ENCODE measurements at regions not wholly inside any gene's neighbourhood (a gene's known extent, or its start where the extent isn't known, plus 50 kb on each side); places are given as distances from the start of the nearest gene placed in this dataset.

- H3K4me1 Mint-ChIP-seq: no peaks in the 10 kb centered on the region
These were observed 682.0 kb downstream of the LTN1 start for GRCh38 chr21:28310711-28311110.

GRCh38 chr21:28310171-28310685, 682.4 kb downstream of the LTN1 start:
- Mint-ChIP-seq H3K4me1 (no peaks in the 10 kb centered on the region), H3K9me3 (peaks cover 3 to 16% (median 6%) of the 10 kb centered on the region in 7 donors), H3K36me3 (no peaks in the 10 kb centered on the region), H3K27me3 (ENCODE audit: low read depth in 3 of 3) (peaks cover 0 to 6% (median 0%) of the 10 kb centered on the region in 3 donors), H3K4me3 (no peak overlapping the region), H3K27ac (no peak overlapping the region)
- Histone ChIP-seq H3K9me3 (replicated peaks in 1 of 2; ENCODE audit: control insufficient read depth in 1 of 2, insufficient read depth in 1 of 2, low read length in 2 of 2) (no peaks in the 10 kb centered on the region), H2AFZ (ENCODE audit: insufficient read depth, low read depth, low read length, poor library complexity, severe bottlenecking) (no peak overlapping the region), H3K79me2 (ENCODE audit: insufficient read depth, low read length) (no peaks in the 10 kb centered on the region), H3K4me2 (replicated peaks; ENCODE audit: extremely low read depth, low read length, poor library complexity, severe bottlenecking) (no peak overlapping the region), H3K4me1 (ENCODE audit: control insufficient read depth in 1 of 2, insufficient read depth in 2 of 2, low read length in 2 of 2) (no peaks in the 10 kb centered on the region), H3K36me3 (replicated peaks in 1 of 2; ENCODE audit: control insufficient read depth in 1 of 2, insufficient read depth in 2 of 2, low read length in 2 of 2) (no peaks in the 10 kb centered on the region), H3K27me3 (ENCODE audit: control insufficient read depth in 2 of 2, insufficient read depth in 2 of 2, low read length in 2 of 2) (no peaks in the 10 kb centered on the region), H3K9ac (ENCODE audit: insufficient read depth, low read length, poor library complexity, severe bottlenecking) (no peak overlapping the region), H4K20me1 (ENCODE audit: insufficient read depth, low read length) (no peaks in the 10 kb centered on the region), H3K4me3 (replicated peaks in 1 of 3; ENCODE audit: low read depth in 2 of 3, low read length in 3 of 3) (no peak overlapping the region), H3K27ac (ENCODE audit: low read depth in 1 of 2, low read length in 2 of 2) (no peak overlapping the region)
- no peak for DNase-seq
- intact Hi-C loops (cut with micrococcal nuclease): no loop called here
- no peak for TF ChIP-seq CTCF (IDR thresholded peaks at IDR 0.05)
- no CpG with 5 or more reads among the region's 5 CpGs for WGBS (ENCODE audit: insufficient coverage)

More at GRCh38 chr21:28310711-28311110, 682.0 kb downstream of the LTN1 start:
- peaks cover 0 to 6% (median 0%) of the 10 kb centered on the region in 3 donors for H3K27me3 Mint-ChIP-seq (ENCODE audit: low read depth in 3 of 3)
- no peaks in the 10 kb centered on the region for H3K27me3 ChIP-seq (ENCODE audit: control insufficient read depth in 2 of 2, insufficient read depth in 2 of 2, low read length in 2 of 2)
- no peak overlapping the region for H3K9ac ChIP-seq (ENCODE audit: insufficient read depth, low read length, poor library complexity, severe bottlenecking)
- H3K4me1 ChIP-seq (ENCODE audit: control insufficient read depth in 1 of 2, insufficient read depth in 2 of 2, low read length in 2 of 2): no peaks in the 10 kb centered on the region
- DNase-seq: no peak
- no peak overlapping the region for H3K27ac ChIP-seq (ENCODE audit: low read depth in 1 of 2, low read length in 2 of 2)
- H3K36me3 ChIP-seq (replicated peaks in 1 of 2; ENCODE audit: control insufficient read depth in 1 of 2, insufficient read depth in 2 of 2, low read length in 2 of 2): no peaks in the 10 kb centered on the region
- H3K9me3 Mint-ChIP-seq: peaks cover 3 to 14% (median 6%) of the 10 kb centered on the region in 7 donors
- H4K20me1 ChIP-seq (ENCODE audit: insufficient read depth, low read length): no peaks in the 10 kb centered on the region
- no peak overlapping the region for H2AFZ ChIP-seq (ENCODE audit: insufficient read depth, low read depth, low read length, poor library complexity, severe bottlenecking)
- TF ChIP-seq CTCF (IDR thresholded peaks at IDR 0.05): no peak
- H3K4me2 ChIP-seq (replicated peaks; ENCODE audit: extremely low read depth, low read length, poor library complexity, severe bottlenecking): no peak overlapping the region
- no peak overlapping the region for H3K4me3 Mint-ChIP-seq
- intact Hi-C loops (cut with micrococcal nuclease): no loop called here
- no peak overlapping the region for H3K4me3 ChIP-seq (replicated peaks in 1 of 3; ENCODE audit: low read depth in 2 of 3, low read length in 3 of 3)
- no peaks in the 10 kb centered on the region for H3K36me3 Mint-ChIP-seq
- no peak overlapping the region for H3K27ac Mint-ChIP-seq
- H3K9me3 ChIP-seq (replicated peaks in 1 of 2; ENCODE audit: control insufficient read depth in 1 of 2, insufficient read depth in 1 of 2, low read length in 2 of 2): no peaks in the 10 kb centered on the region
- no peaks in the 10 kb centered on the region for H3K79me2 ChIP-seq (ENCODE audit: insufficient read depth, low read length)
